ENCODE measurements at regions not wholly inside any gene's neighbourhood (a gene's known extent, or its start where the extent isn't known, plus 50 kb on each side); places are given as distances from the start of the nearest gene placed in this dataset.
A peak's percentile ranks its signal among the peaks of the same experiment; 100 is the strongest.

GRCh38 chr1:91170571-91170970 is 148.7 kb upstream of the ZNF644 start:
- H3K36me3 ChIP-seq (ENCODE audit: control insufficient read depth, insufficient read depth, low read length): no peaks in the 10 kb centered on the region
- no peak overlapping the region for H3K4me3 ChIP-seq (replicated peaks in 1 of 4; ENCODE audit: control extremely low read depth in 1 of 4, insufficient read depth in 1 of 4, low read depth in 3 of 4, low read length in 4 of 4)
- TF ChIP-seq CTCF (conservative IDR thresholded peaks at IDR 0.05 in 1 of 2, IDR thresholded peaks at IDR 0.05 in 1 of 2; ENCODE audit: low read depth in 1 of 2, low read length in 2 of 2) (no peak), EZH2 (IDR thresholded peaks at IDR 0.05; ENCODE audit: low read length, missing control alignments) (no peak)
- H3K27me3 ChIP-seq (ENCODE audit: control insufficient read depth, insufficient read depth, low read length): peaks cover 5% of the 10 kb centered on the region
- H3K4me2 ChIP-seq (ENCODE audit: extremely low read depth, insufficient read depth, low read length): no peak overlapping the region
- H3K9me3 ChIP-seq (ENCODE audit: control insufficient read depth, insufficient read depth, low read depth, low read length): no peaks in the 10 kb centered on the region
- no peaks in the 10 kb centered on the region for H3K79me2 ChIP-seq (ENCODE audit: control insufficient read depth, insufficient read depth, low read length)
- DNase-seq (ENCODE audit: low read depth in 2 of 2): no peak
- H2AFZ ChIP-seq (ENCODE audit: low read length): no peak overlapping the region
- no peaks in the 10 kb centered on the region for H3K4me1 ChIP-seq (ENCODE audit: control insufficient read depth, extremely low read depth, insufficient read depth, low read length)
- H3K27ac ChIP-seq (ENCODE audit: insufficient read depth, low read length): no peak overlapping the region
- no peak overlapping the region for H3K9ac ChIP-seq (ENCODE audit: insufficient read depth, low read length)
- no peaks in the 10 kb centered on the region for H4K20me1 ChIP-seq (ENCODE audit: control insufficient read depth, extremely low read depth, insufficient read depth, low read length)

- no peaks in the 10 kb centered on the region for H3K79me2 ChIP-seq (ENCODE audit: control insufficient read depth, insufficient read depth, low read length)
- H4K20me1 ChIP-seq (ENCODE audit: control insufficient read depth, extremely low read depth, insufficient read depth, low read length): no peaks in the 10 kb centered on the region
- H3K36me3 ChIP-seq (ENCODE audit: control insufficient read depth, insufficient read depth, low read length): no peaks in the 10 kb centered on the region
- no peak overlapping the region for H3K9ac ChIP-seq (ENCODE audit: insufficient read depth, low read length)
- no peaks in the 10 kb centered on the region for H3K4me1 ChIP-seq (ENCODE audit: control insufficient read depth, extremely low read depth, insufficient read depth, low read length)
- H3K9me3 ChIP-seq (ENCODE audit: control insufficient read depth, insufficient read depth, low read depth, low read length): no peaks in the 10 kb centered on the region
- H3K4me3 ChIP-seq (replicated peaks in 1 of 4; ENCODE audit: control extremely low read depth in 1 of 4, insufficient read depth in 1 of 4, low read depth in 3 of 4, low read length in 4 of 4): no peak overlapping the region
- no peak overlapping the region for H3K27ac ChIP-seq (ENCODE audit: insufficient read depth, low read length)
- H2AFZ ChIP-seq (ENCODE audit: low read length): no peak overlapping the region
- peak; percentile 43 to 71 for DNase-seq (ENCODE audit: low read depth in 2 of 2)
- TF ChIP-seq EZH2 (IDR thresholded peaks at IDR 0.05; ENCODE audit: low read length, missing control alignments): no peak
- peak; percentile 78 to 88 for TF ChIP-seq CTCF (conservative IDR thresholded peaks at IDR 0.05 in 1 of 2, IDR thresholded peaks at IDR 0.05 in 1 of 2; ENCODE audit: low read depth in 1 of 2, low read length in 2 of 2)
- no peak overlapping the region for H3K4me2 ChIP-seq (ENCODE audit: extremely low read depth, insufficient read depth, low read length)
- no peaks in the 10 kb centered on the region for H3K27me3 ChIP-seq (ENCODE audit: control insufficient read depth, insufficient read depth, low read length)
These were observed 144.4 kb upstream of the ZNF644 start for GRCh38 chr1:91166106-91166712.

- Histone ChIP-seq H3K4me3 (replicated peaks in 1 of 4; ENCODE audit: control extremely low read depth in 1 of 4, insufficient read depth in 1 of 4, low read depth in 3 of 4, low read length in 4 of 4) (no peak overlapping the region), H4K20me1 (ENCODE audit: control insufficient read depth, extremely low read depth, insufficient read depth, low read length) (no peaks in the 10 kb centered on the region), H3K36me3 (ENCODE audit: control insufficient read depth, insufficient read depth, low read length) (no peaks in the 10 kb centered on the region), H3K4me1 (ENCODE audit: control insufficient read depth, extremely low read depth, insufficient read depth, low read length) (no peaks in the 10 kb centered on the region), H3K27me3 (ENCODE audit: control insufficient read depth, insufficient read depth, low read length) (no peaks in the 10 kb centered on the region), H3K9ac (ENCODE audit: insufficient read depth, low read length) (no peak overlapping the region), H3K27ac (ENCODE audit: insufficient read depth, low read length) (no peak overlapping the region), H2AFZ (ENCODE audit: low read length) (no peak overlapping the region), H3K79me2 (ENCODE audit: control insufficient read depth, insufficient read depth, low read length) (no peaks in the 10 kb centered on the region), H3K9me3 (ENCODE audit: control insufficient read depth, insufficient read depth, low read depth, low read length) (no peaks in the 10 kb centered on the region), H3K4me2 (ENCODE audit: extremely low read depth, insufficient read depth, low read length) (no peak overlapping the region)
- TF ChIP-seq CTCF (conservative IDR thresholded peaks at IDR 0.05 in 1 of 2, IDR thresholded peaks at IDR 0.05 in 1 of 2; ENCODE audit: low read depth in 1 of 2, low read length in 2 of 2): peak; percentile 94 to 99
- no peak for TF ChIP-seq EZH2 (IDR thresholded peaks at IDR 0.05; ENCODE audit: low read length, missing control alignments)
- peak; percentile 18 to 53 for DNase-seq (ENCODE audit: low read depth in 2 of 2)
These were observed 143.3 kb upstream of the ZNF644 start for GRCh38 chr1:91165033-91165654.

Data from fibroblast of lung (primary cell).